ENCODE measurements at regions not wholly inside any gene's neighbourhood (a gene's known extent, or its start where the extent isn't known, plus 50 kb on each side); places are given as distances from the start of the nearest gene placed in this dataset.

GRCh38 chr1:215005656-215006345 is 76.7 kb upstream of the KCNK2 start:
- TF ChIP-seq CTCF (IDR thresholded peaks at IDR 0.05; ENCODE audit: low read depth, low read length, missing control alignments) = no peak
- Histone ChIP-seq H3K27ac (no peak overlapping the region), H3K4me3 (ENCODE audit: low read depth, low read length) (no peak overlapping the region), H3K27me3 (replicated peaks) (no peaks in the 10 kb centered on the region), H3K36me3 (replicated peaks) (no peaks in the 10 kb centered on the region)
- no peak for DNase-seq
- in situ Hi-C loops (cut with HindIII; ENCODE audit: low pct_ligation_motif_present, low sequenced_read_pairs) = no loop called here

- in situ Hi-C loops (cut with HindIII; ENCODE audit: low pct_ligation_motif_present, low sequenced_read_pairs) = no loop called here
- no peak for DNase-seq
- Histone ChIP-seq H3K36me3 (replicated peaks) (no peaks in the 10 kb centered on the region), H3K4me3 (ENCODE audit: low read depth, low read length) (no peak overlapping the region), H3K27ac (no peak overlapping the region), H3K27me3 (replicated peaks) (no peaks in the 10 kb centered on the region)
- no peak for TF ChIP-seq CTCF (IDR thresholded peaks at IDR 0.05; ENCODE audit: low read depth, low read length, missing control alignments)
These were observed 74.7 kb upstream of the KCNK2 start for GRCh38 chr1:215007880-215008279.

- in situ Hi-C loops (cut with HindIII; ENCODE audit: low pct_ligation_motif_present, low sequenced_read_pairs) = no loop called here
- DNase-seq = no peak
- no peaks in the 10 kb centered on the region for H3K36me3 ChIP-seq (replicated peaks)
- TF ChIP-seq CTCF (IDR thresholded peaks at IDR 0.05; ENCODE audit: low read depth, low read length, missing control alignments) = no peak
- H3K27me3 ChIP-seq (replicated peaks) = no peaks in the 10 kb centered on the region
- no peak overlapping the region for H3K4me3 ChIP-seq (ENCODE audit: low read depth, low read length)
- H3K27ac ChIP-seq = no peak overlapping the region
These were observed 64.0 kb upstream of the KCNK2 start for GRCh38 chr1:215018555-215018954.

GRCh38 chr1:215022204-215022603 is 60.3 kb upstream of the KCNK2 start:
- Histone ChIP-seq H3K4me3 (ENCODE audit: low read depth, low read length) (no peak overlapping the region), H3K36me3 (replicated peaks) (no peaks in the 10 kb centered on the region), H3K27ac (no peak overlapping the region), H3K27me3 (replicated peaks) (no peaks in the 10 kb centered on the region)
- in situ Hi-C loops (cut with HindIII; ENCODE audit: low pct_ligation_motif_present, low sequenced_read_pairs) = no loop called here
- TF ChIP-seq CTCF (IDR thresholded peaks at IDR 0.05; ENCODE audit: low read depth, low read length, missing control alignments) = no peak
- DNase-seq = no peak

- DNase-seq = no peak
- TF ChIP-seq CTCF (IDR thresholded peaks at IDR 0.05; ENCODE audit: low read depth, low read length, missing control alignments) = no peak
- Histone ChIP-seq H3K4me3 (ENCODE audit: low read depth, low read length) (no peak overlapping the region), H3K36me3 (replicated peaks) (no peaks in the 10 kb centered on the region), H3K27me3 (replicated peaks) (no peaks in the 10 kb centered on the region), H3K27ac (no peak overlapping the region)
- in situ Hi-C loops (cut with HindIII; ENCODE audit: low pct_ligation_motif_present, low sequenced_read_pairs) = no loop called here
These were observed 59.8 kb upstream of the KCNK2 start for GRCh38 chr1:215022741-215023141.
